Activated CD8-positive, alpha-beta memory T cell treated with anti-CD3 and anti-CD28 coated beads, Interleukin-2, amount 10 ng/mL, durations not matched to agents 7 days and 5 days (primary cell): ENCODE measurements at regions not wholly inside any gene's neighbourhood (a gene's known extent, or its start where the extent isn't known, plus 50 kb on each side); places are given as distances from the start of the nearest gene placed in this dataset.

ENCODE experiments used
- ATAC-seq: fragments of 150-1000 bp; cut with Tn5 transposase; one replicate; pipeline ENCODE4 v1.10.0; 2021; ENCODE audit warnings: moderate library complexity
- CTCF ChIA-PET: fragments of 350-600 bp; sonication (Branson Sonifier 250); formaldehyde crosslinking; loops from one replicate; lab custom pipeline; 2021; ENCODE audit warnings: antibody characterized with exemption; lab: Charles Lee
- DNase-seq: peaks from one replicate; pipeline ENCODE4 v3.0.0-alpha.2; 2020
- H3K27ac Mint-ChIP-seq: one replicate; pipeline ENCODE4 v1.8.0; 2021; ENCODE audit warnings: mild to moderate bottlenecking, mixed read lengths
- H3K27me3 Mint-ChIP-seq: one replicate; pipeline ENCODE4 v1.8.0; 2021; ENCODE audit warnings: mixed read lengths
- H3K36me3 Mint-ChIP-seq: one replicate; pipeline ENCODE4 v1.8.0; 2021; ENCODE audit warnings: mild to moderate bottlenecking, mixed read lengths
- H3K4me1 Mint-ChIP-seq: one replicate; pipeline ENCODE4 v1.8.0; 2021; ENCODE audit warnings: mixed read lengths
- H3K4me3 Mint-ChIP-seq: one replicate; pipeline ENCODE4 v1.8.0; 2021; ENCODE audit warnings: mild to moderate bottlenecking, moderate library complexity, mixed read lengths
- H3K9me3 Mint-ChIP-seq: one replicate; pipeline ENCODE4 v1.8.0; 2022; ENCODE audit warnings: low read depth, mixed read lengths

DNA sequence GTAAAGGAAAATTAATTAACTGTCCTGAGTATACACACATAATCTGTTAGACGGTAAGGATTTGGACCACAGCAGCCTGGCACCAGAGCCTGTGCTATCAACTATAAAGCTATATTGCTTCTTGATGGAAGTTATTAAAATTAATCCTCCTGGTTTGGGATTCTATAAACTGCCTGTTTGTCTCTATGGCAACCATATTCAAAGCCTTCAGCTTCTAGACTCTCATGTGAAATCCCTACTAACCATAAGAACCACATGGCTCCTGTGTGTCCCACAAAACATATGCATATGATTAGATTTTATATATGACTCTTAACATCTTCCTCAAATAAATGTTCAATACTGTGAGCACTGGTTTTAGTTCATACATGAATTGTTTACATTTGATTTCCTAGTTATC lies 380.8 kb downstream of the ANKRD50 start:
- Mint-ChIP-seq H3K4me3 (no peak overlapping the region), H3K36me3 (no peaks in the 10 kb centered on the region), H3K27me3 (peaks cover 3% of the 10 kb centered on the region), H3K27ac (no peak overlapping the region), H3K9me3 (no peaks in the 10 kb centered on the region), H3K4me1 (no peaks in the 10 kb centered on the region)
- no peak for ATAC-seq
- no peak for DNase-seq
- CTCF ChIA-PET: no interaction called here

DNA sequence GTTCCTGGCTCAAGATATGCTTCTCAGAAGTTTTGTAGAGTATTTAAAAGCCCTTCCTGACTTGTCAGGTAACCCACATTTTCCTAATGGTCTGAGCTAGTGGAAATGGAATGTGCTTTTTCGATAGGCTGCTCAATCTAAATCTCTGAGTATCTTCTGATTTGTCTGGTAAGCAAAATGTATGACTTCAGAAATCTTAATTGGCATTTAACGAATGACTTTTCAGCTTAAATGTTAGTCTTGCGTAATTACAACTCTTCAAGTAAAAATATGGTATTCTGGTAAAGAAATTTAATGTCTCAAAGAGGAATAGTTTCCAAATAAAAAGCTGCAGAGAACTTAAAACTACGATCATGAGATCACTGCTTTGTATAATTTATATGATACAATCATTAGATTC lies 379.1 kb downstream of the ANKRD50 start:
- Mint-ChIP-seq H3K27ac (no peak overlapping the region), H3K27me3 (peaks cover 3% of the 10 kb centered on the region), H3K4me3 (no peak overlapping the region), H3K9me3 (no peaks in the 10 kb centered on the region), H3K36me3 (no peaks in the 10 kb centered on the region), H3K4me1 (no peaks in the 10 kb centered on the region)
- ATAC-seq (no peak), DNase-seq (no peak)
- CTCF ChIA-PET: interaction anchor here (2.5 kb wide), 1 partner anchor 950 kb away, joined by 12 read pairs; no protein-coding TSS in a partner anchor

DNA sequence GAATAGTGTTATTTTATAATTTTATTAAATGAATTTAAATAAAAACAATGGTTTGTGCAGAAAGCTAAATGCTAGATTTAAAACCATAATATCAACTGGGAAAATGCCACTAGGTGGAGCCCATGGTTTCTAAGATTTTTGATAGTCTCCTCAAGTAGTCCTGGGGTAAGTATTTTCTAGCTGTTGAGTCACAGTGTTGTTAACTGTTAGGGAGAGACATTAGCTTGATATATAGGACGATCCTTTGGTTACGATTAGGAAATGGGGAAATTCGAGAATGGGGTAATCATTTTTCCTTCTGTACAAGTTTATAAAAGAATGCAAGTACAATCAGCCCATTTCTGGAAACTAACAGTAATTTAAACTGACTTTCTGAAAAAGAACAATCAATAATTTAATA lies 378.4 kb downstream of the ANKRD50 start:
- Mint-ChIP-seq H3K36me3 (no peaks in the 10 kb centered on the region), H3K9me3 (no peaks in the 10 kb centered on the region), H3K27ac (no peak overlapping the region), H3K27me3 (no peaks in the 10 kb centered on the region), H3K4me1 (no peaks in the 10 kb centered on the region), H3K4me3 (no peak overlapping the region)
- DNase-seq: no peak
- CTCF ChIA-PET: interaction anchor here (2.5 kb wide), 1 partner anchor 949 kb away, joined by 12 read pairs; no protein-coding TSS in a partner anchor
- ATAC-seq: no peak

DNA sequence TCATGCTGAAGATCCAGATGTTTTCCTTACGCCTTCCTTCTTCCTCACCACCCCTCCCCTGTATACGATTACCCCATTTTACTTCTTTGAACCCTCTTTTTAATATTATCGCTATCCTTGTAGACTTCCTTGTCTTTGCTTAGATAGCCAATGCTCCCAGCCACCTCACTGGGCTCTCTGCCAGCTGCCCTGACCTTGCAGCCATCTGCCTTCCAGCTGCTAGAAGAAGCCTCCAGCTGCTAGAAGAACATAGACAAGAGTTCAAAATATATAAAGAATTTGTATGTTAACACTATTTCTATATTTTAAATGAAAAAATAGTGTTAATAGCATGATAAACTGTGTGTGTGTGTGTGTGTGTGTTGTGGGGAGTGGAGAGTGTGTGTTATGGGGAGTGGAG lies 374.7 kb downstream of the ANKRD50 start:
- CTCF ChIA-PET: no interaction called here
- Mint-ChIP-seq H3K27ac (no peak overlapping the region), H3K9me3 (no peaks in the 10 kb centered on the region), H3K36me3 (no peaks in the 10 kb centered on the region), H3K4me3 (no peak overlapping the region), H3K4me1 (no peaks in the 10 kb centered on the region), H3K27me3 (no peaks in the 10 kb centered on the region)
- DNase-seq (no peak), ATAC-seq (no peak)

DNA sequence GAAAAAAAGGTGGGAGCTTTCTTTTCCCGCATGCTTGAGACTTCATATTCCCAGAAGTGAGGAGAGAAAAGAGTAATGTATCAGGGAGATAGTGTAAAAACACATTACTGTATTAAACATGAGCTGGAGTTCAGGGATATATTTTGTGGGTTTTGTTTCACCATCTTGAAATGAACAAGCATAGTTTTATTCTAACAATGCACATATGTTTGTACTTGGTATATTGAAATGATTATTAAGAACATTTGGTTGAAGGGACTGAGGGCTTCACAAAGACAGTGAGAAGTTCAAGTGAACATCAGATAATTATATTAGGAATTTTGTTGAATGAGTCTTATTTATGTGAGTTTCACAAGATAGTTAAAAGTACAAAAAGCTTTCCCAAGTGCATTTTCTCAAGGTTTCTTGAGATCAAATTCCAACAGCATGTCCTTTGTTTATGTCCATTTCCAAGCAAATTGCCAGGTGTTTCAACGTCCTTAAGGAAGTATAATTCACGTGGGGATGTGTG lies 368.8 kb downstream of the ANKRD50 start:
- Mint-ChIP-seq H3K4me3 (no peak overlapping the region), H3K9me3 (no peaks in the 10 kb centered on the region), H3K36me3 (no peaks in the 10 kb centered on the region), H3K27ac (no peak overlapping the region), H3K27me3 (peaks cover 3% of the 10 kb centered on the region), H3K4me1 (no peaks in the 10 kb centered on the region)
- DNase-seq (no peak), ATAC-seq (no peak)
- CTCF ChIA-PET: no interaction called here

DNA sequence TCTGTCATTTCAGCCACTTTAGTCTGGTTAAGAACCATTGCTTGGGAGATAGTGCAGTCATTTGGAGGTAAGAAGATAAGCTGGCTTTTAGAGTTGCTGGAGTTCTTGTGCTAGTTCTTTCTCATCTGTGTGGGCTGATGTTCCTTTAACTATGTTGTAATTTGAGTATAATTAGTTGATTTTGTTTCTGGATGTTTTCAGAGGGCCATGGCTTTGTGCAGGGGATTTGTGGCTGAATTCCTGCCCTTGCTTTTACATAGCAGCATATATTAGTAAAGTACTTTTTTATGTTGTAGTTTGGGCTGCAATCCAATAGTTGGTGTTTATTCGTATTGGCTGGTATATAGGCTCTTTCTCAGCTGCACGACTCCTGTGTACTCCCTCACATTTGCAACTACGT lies 339.6 kb downstream of the ANKRD50 start:
- Mint-ChIP-seq H3K9me3 (no peaks in the 10 kb centered on the region), H3K4me3 (no peak overlapping the region), H3K36me3 (no peaks in the 10 kb centered on the region), H3K27ac (no peak overlapping the region), H3K27me3 (no peaks in the 10 kb centered on the region), H3K4me1 (no peaks in the 10 kb centered on the region)
- DNase-seq: no peak
- CTCF ChIA-PET: no interaction called here
- ATAC-seq: no peak

DNA sequence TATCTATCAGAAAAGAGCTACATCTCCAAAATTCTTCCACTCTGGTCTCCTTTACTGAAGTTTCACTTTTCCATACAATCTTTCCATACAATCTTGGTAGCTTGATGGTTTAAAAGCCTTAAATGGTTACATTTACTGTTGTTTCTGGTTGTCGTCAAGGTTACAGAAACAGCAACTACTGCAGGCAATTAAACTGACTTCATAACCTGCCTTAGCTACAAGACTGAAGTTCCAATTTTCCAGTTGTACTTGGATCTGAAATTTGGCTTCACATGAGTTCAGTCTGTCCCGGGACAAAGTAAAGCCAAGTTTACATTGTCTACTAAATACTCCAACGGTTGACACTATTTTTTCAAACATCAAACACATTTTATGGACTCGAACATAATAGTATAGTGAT lies 326.4 kb downstream of the ANKRD50 start:
- CTCF ChIA-PET: no interaction called here
- Mint-ChIP-seq H3K27ac (no peak overlapping the region), H3K27me3 (no peaks in the 10 kb centered on the region), H3K4me3 (no peak overlapping the region), H3K36me3 (no peaks in the 10 kb centered on the region), H3K4me1 (no peaks in the 10 kb centered on the region), H3K9me3 (no peaks in the 10 kb centered on the region)
- DNase-seq (no peak), ATAC-seq (no peak)

DNA sequence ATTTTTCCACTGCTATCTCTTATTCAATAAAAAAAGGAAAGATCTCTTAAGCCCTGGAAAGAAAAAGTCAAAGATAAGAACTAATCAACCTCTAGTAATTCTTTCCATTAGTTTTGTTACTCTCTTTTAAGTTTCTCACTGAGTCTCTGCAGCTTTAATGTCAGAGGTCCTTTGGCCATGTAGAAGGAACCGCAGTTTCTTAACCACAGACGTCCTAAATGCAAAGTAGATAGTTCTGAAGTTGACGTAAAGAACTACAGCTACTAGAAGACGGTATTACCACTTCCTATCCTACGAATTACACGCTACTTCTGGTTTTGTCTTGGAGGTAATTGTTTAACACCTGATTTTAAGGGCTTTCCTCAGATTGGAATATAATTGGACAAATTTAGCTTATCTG lies 325.9 kb downstream of the ANKRD50 start:
- Mint-ChIP-seq H3K27ac (no peak overlapping the region), H3K4me1 (no peaks in the 10 kb centered on the region), H3K36me3 (no peaks in the 10 kb centered on the region), H3K27me3 (no peaks in the 10 kb centered on the region), H3K4me3 (no peak overlapping the region), H3K9me3 (no peaks in the 10 kb centered on the region)
- CTCF ChIA-PET: no interaction called here
- ATAC-seq (no peak), DNase-seq (no peak)

DNA sequence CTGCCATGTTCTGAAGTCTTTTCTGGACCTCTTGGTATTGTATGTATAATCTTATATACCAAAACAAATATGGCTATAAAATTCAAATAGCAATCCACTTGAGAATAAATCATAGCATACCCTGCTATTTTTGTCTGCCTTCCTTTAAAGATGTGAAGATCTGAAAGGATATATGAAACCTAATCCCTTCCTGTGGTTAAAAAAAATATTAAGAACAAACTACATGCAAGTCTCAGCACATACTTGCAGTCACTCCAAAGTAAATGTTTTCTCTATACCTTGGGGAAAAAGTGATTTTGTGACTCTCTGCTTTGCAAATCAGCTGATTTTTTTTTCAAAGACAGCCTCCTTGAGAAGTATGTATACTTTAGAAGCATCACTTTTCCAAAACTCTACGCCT lies 322.9 kb downstream of the ANKRD50 start:
- Mint-ChIP-seq H3K9me3 (no peaks in the 10 kb centered on the region), H3K4me3 (no peak overlapping the region), H3K4me1 (no peaks in the 10 kb centered on the region), H3K27ac (no peak overlapping the region), H3K27me3 (no peaks in the 10 kb centered on the region), H3K36me3 (no peaks in the 10 kb centered on the region)
- ATAC-seq (no peak), DNase-seq (no peak)
- CTCF ChIA-PET: no interaction called here

DNA sequence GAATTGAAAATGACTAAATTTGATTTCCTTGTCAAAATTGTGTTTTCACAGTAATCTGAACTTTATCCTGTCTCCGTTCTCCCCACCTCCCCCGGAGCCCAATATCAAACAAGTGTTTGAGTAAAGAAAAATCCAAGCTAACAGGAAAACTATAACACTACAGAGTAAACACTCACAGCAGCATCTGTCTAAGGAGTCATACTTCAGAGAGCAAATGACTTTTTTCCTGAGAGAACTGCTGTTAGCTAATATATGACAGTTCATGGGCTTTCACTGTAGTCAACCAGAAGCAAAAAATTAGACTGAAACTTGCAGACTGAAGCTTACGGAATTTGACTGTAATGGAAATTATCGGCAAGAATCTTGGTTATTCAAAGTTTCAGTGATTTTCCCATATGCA lies 321.7 kb downstream of the ANKRD50 start:
- H3K27ac Mint-ChIP-seq: no peak overlapping the region
- CTCF ChIA-PET: no interaction called here
- no peaks in the 10 kb centered on the region for H3K4me1 Mint-ChIP-seq
- H3K27me3 Mint-ChIP-seq: no peaks in the 10 kb centered on the region
- no peaks in the 10 kb centered on the region for H3K36me3 Mint-ChIP-seq
- no peak for DNase-seq
- H3K9me3 Mint-ChIP-seq: no peaks in the 10 kb centered on the region
- H3K4me3 Mint-ChIP-seq: no peak overlapping the region
- no peak for ATAC-seq

DNA sequence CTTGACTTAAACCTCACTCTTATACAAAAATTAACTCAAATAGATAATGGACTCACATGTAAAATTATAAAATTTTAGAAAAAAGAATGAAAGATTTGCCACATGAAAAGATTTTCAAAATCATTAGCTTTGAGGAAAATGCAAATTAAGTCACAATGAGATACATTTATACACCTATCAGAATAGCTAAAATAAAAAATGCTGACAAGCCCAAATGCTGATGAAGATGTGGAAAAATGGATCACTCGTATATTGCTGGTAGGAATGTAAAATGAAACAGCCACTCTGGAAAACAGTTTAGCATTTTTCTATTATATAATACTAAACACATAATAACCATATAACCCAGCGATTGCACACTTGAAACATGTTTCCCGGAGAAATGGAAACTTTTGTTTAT lies 316.2 kb downstream of the ANKRD50 start:
- no peaks in the 10 kb centered on the region for H3K9me3 Mint-ChIP-seq
- H3K4me3 Mint-ChIP-seq: no peak overlapping the region
- no peaks in the 10 kb centered on the region for H3K36me3 Mint-ChIP-seq
- no peak overlapping the region for H3K27ac Mint-ChIP-seq
- DNase-seq (no peak), ATAC-seq (no peak)
- H3K4me1 Mint-ChIP-seq: no peaks in the 10 kb centered on the region
- no peaks in the 10 kb centered on the region for H3K27me3 Mint-ChIP-seq
- CTCF ChIA-PET: no interaction called here

DNA sequence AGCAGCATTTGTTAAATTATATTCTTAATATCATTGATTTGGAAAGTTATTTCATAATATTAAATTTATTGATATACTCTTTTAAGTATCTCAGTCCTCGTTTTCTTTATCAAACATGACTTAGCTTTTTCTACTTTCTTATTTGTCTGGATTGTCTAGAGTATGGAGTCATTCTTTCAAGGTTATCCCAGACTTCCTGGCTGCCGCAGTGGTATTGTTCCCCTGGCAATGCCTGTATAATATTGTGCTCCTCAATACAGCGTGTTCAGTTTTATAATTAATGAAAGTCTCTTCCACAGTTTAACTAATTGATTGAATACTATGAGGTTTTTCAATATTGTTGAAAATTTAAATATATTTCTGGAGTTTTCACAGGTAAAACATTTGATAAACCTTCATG lies 310.9 kb downstream of the ANKRD50 start:
- no peak overlapping the region for H3K4me3 Mint-ChIP-seq
- no peaks in the 10 kb centered on the region for H3K4me1 Mint-ChIP-seq
- ATAC-seq (no peak), DNase-seq (no peak)
- no peaks in the 10 kb centered on the region for H3K27me3 Mint-ChIP-seq
- no peaks in the 10 kb centered on the region for H3K36me3 Mint-ChIP-seq
- no peak overlapping the region for H3K27ac Mint-ChIP-seq
- H3K9me3 Mint-ChIP-seq: no peaks in the 10 kb centered on the region
- CTCF ChIA-PET: no interaction called here

DNA sequence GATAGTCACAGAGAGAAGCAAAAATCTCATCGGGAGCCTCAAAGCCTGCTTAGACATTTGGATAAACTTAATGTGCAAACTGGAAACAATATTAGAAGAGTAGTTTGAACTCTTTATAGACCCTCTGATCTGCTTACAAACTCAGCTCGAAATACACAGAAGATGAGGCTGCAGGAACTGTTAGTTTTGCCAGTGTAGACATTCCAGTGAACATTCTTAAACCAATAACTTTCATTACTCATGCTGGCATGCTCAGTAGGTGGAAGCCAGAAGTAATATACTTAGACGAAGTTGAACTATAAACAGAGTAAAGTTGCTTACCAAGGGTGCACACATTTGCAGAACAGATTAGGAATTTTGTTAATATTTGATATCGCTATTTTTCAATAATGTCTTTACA lies 303.5 kb downstream of the ANKRD50 start:
- no peak for ATAC-seq
- Mint-ChIP-seq H3K27ac (no peak overlapping the region), H3K4me3 (no peak overlapping the region), H3K27me3 (no peaks in the 10 kb centered on the region), H3K36me3 (no peaks in the 10 kb centered on the region), H3K9me3 (no peaks in the 10 kb centered on the region), H3K4me1 (no peaks in the 10 kb centered on the region)
- DNase-seq: no peak
- CTCF ChIA-PET: no interaction called here

DNA sequence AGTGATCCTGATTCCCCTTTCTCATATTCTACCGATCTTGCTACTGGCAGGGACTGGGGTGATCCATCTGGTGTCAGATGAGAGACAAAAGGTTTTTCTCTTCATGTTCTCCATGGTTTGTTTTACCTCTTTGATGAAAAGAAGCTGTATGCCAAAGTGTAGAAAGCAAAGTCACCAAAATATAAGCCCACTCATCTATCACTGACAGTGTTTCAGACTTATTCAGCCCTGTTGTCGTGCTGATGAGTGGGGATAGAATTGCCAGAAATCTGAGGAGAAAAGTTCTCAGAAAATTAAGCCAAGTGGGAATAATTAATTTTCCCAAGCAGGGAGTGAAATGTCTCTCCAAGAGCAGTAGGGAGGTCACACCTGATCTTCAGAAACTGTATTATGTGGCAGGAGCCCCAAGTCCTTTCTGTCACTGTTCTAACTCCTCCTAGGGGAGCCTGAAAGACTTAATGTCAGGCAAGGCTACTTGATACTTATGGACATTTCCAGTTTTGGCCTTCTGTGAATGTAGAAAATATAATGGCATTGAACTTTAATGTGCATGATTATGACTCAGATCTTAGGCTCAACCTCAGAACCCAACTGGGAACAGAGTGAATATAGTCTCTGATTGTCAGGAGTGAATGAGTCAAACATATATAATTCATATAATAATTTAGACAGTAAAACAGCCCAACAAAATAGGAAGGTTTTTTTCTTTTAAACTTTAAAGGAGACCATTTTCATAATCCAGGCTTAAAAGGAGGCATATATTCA lies 298.1 kb downstream of the ANKRD50 start:
- Mint-ChIP-seq H3K36me3 (no peaks in the 10 kb centered on the region), H3K27ac (no peak overlapping the region), H3K4me1 (no peaks in the 10 kb centered on the region), H3K27me3 (no peaks in the 10 kb centered on the region), H3K4me3 (no peak overlapping the region), H3K9me3 (no peaks in the 10 kb centered on the region)
- no peak for ATAC-seq
- CTCF ChIA-PET: no interaction called here
- DNase-seq: no peak
